Trophoblast cell (in vitro differentiated cells and primary cell): ENCODE measurements at regions not wholly inside any gene's neighbourhood (a gene's known extent, or its start where the extent isn't known, plus 50 kb on each side); places are given as distances from the start of the nearest gene placed in this dataset.

Source experiments
- DNase-seq, 2 donors: peaks; one replicate each; pipeline ENCODE4 v3.0.0-alpha.2; 2016
- H2AFZ ChIP-seq: 2 replicates; pipeline ENCODE4 v1.6.1; 2013; ENCODE audit warnings: low read length, moderate library complexity, mild to moderate bottlenecking; ENCODE audit not compliant: insufficient read depth, poor library complexity
- H2AK5ac ChIP-seq: 2 replicates; pipeline ENCODE4 v1.6.1; 2013; ENCODE audit warnings: mild to moderate bottlenecking, low read length
- H2BK120ac ChIP-seq: 2 replicates; pipeline ENCODE4 v1.6.1; 2013; ENCODE audit warnings: low read length, mild to moderate bottlenecking, moderate library complexity; ENCODE audit not compliant: insufficient read depth, poor library complexity
- H2BK12ac ChIP-seq: 2 replicates; pipeline ENCODE4 v1.6.1; 2013; ENCODE audit warnings: mild to moderate bottlenecking, low read length, moderate library complexity
- H2BK5ac ChIP-seq: 2 replicates; pipeline ENCODE4 v1.6.1; 2013; ENCODE audit warnings: low read length, low read depth, moderate library complexity, mild to moderate bottlenecking; ENCODE audit not compliant: poor library complexity
- H3K14ac ChIP-seq: 2 replicates; pipeline ENCODE4 v1.6.1; 2013; ENCODE audit warnings: mild to moderate bottlenecking, low read length
- H3K18ac ChIP-seq: 2 replicates; pipeline ENCODE4 v1.6.1; 2013; ENCODE audit warnings: mild to moderate bottlenecking, low read length
- H3K23ac ChIP-seq: 2 replicates; pipeline ENCODE4 v1.6.1; 2013; ENCODE audit warnings: low read length
- H3K27ac ChIP-seq: 2 replicates; pipeline ENCODE4 v1.5.1; 2013; ENCODE audit warnings: low read depth, mild to moderate bottlenecking, inconsistent platforms, low read length, moderate library complexity
- H3K27me3 ChIP-seq: 2 replicates; pipeline ENCODE4 v1.6.1; 2013; ENCODE audit warnings: inconsistent platforms, mild to moderate bottlenecking, low read length, moderate library complexity; ENCODE audit not compliant: insufficient read depth
- H3K36me3 ChIP-seq, 2 experiments: 1 replicate in 1 of 2; 2 replicates in 1 of 2; pipeline ENCODE4 v1.6.1; 2013; ENCODE audit warnings: low read length in 2 of 2, mild to moderate bottlenecking in 2 of 2, moderate library complexity in 1 of 2; ENCODE audit not compliant: insufficient read depth in 2 of 2, control insufficient read depth in 1 of 2
- H3K4ac ChIP-seq: 2 replicates; pipeline ENCODE4 v1.6.1; 2013; ENCODE audit warnings: low read depth, mild to moderate bottlenecking, low read length, moderate library complexity
- H3K4me1 ChIP-seq, 2 experiments: 1 replicate in 1 of 2; 2 replicates in 1 of 2; pipeline ENCODE4 v1.6.1; 2013; ENCODE audit warnings: low read length in 2 of 2, mild to moderate bottlenecking in 2 of 2, moderate library complexity in 1 of 2; ENCODE audit not compliant: insufficient read depth in 2 of 2, control insufficient read depth in 1 of 2
- H3K4me2 ChIP-seq: 2 replicates; pipeline ENCODE4 v1.6.1; 2013; ENCODE audit warnings: inconsistent platforms, mild to moderate bottlenecking, low read length, moderate library complexity
- H3K4me3 ChIP-seq: 2 replicates; pipeline ENCODE4 v1.5.1; 2013; ENCODE audit warnings: mild to moderate bottlenecking, low read depth, low read length, inconsistent platforms
- H3K79me1 ChIP-seq: one replicate; pipeline ENCODE4 v1.6.1; 2013; ENCODE audit warnings: low read length
- H3K79me2 ChIP-seq: 2 replicates; pipeline ENCODE4 v1.6.1; 2013; ENCODE audit warnings: low read length, mild to moderate bottlenecking; ENCODE audit not compliant: control insufficient read depth, insufficient read depth, poor library complexity
- H3K9ac ChIP-seq: 2 replicates; pipeline ENCODE4 v1.6.1; 2013; ENCODE audit warnings: mild to moderate bottlenecking, low read length
- H3K9me3 ChIP-seq: 2 replicates; pipeline ENCODE4 v1.6.1; 2013; ENCODE audit warnings: low read depth, mild to moderate bottlenecking, control low read depth, inconsistent platforms, low read length; ENCODE audit not compliant: insufficient read depth
- H4K12ac ChIP-seq: 2 replicates; pipeline ENCODE4 v1.6.1; 2013; ENCODE audit warnings: low read depth, mild to moderate bottlenecking, low read length, moderate library complexity
- H4K8ac ChIP-seq: 2 replicates; pipeline ENCODE4 v1.6.1; 2013; ENCODE audit warnings: low read depth, mild to moderate bottlenecking, low read length, moderate library complexity
- H4K91ac ChIP-seq: one replicate; pipeline ENCODE4 v1.6.1; 2013; ENCODE audit warnings: low read depth, mild to moderate bottlenecking, low read length, moderate library complexity
- WGBS: extraction: QIAGEN DNeasy Blood & Tissue Kit; methylation state at CpG from one replicate; pipeline ENCODE4 v1.1.7; 2013; ENCODE audit warnings: missing lambda C conversion rate; ENCODE audit not compliant: insufficient read length, insufficient coverage; ENCODE audit errors: extremely low coverage; 5-methylcytosine and 5-hydroxymethylcytosine counted together

DNA sequence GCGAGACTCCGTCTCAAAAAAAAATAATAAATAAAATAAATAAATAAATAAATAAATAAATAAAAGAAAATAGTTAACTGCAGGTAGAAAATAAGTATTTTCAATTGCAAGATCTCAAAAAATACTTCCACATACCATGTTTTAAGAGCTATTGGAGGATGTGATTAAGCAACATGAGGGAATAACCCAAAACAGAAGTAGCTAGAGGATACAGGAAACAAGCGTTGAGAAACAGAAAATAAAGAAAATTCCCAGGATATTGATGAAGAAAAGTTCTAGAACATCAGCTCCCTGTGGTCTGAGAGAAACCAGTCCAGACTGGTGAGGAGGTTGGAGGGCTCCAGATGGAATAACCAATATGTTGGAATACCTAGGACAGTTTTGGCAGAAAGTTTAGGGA is 57.3 kb upstream of the RND3 start:
- Histone ChIP-seq H3K27ac (no peak overlapping the region), H4K12ac (no peak overlapping the region), H3K36me3 (no peaks in the 10 kb centered on the region), H2BK120ac (no peak overlapping the region), H4K91ac (no peak overlapping the region), H2AK5ac (no peak overlapping the region), H3K27me3 (no peaks in the 10 kb centered on the region), H3K23ac (no peak overlapping the region), H2BK12ac (no peak overlapping the region), H3K4me2 (no peak overlapping the region), H4K8ac (no peak overlapping the region), H3K79me1 (peaks cover 2% of the 10 kb centered on the region), H3K4me3 (no peak overlapping the region), H3K9me3 (no peaks in the 10 kb centered on the region), H3K14ac (no peak overlapping the region), H2BK5ac (no peak overlapping the region), H3K18ac (no peak overlapping the region), H3K4ac (no peak overlapping the region), H3K9ac (no peak overlapping the region), H3K79me2 (no peaks in the 10 kb centered on the region), H3K4me1 (no peaks in the 10 kb centered on the region), H2AFZ (no peak overlapping the region)
- WGBS: no CpG with 5 or more reads among the region's 3 CpGs
- peak in 1 of 2 donors; percentile 62 for DNase-seq

GRCh38 chr2:150542692-150543091 is 55.2 kb upstream of the RND3 start:
- Histone ChIP-seq H4K8ac (no peak overlapping the region), H3K79me1 (peaks cover 2% of the 10 kb centered on the region), H3K27ac (no peak overlapping the region), H3K79me2 (no peaks in the 10 kb centered on the region), H2BK12ac (peak overlapping the region; percentile 40), H2AFZ (no peak overlapping the region), H4K12ac (no peak overlapping the region), H3K9me3 (no peaks in the 10 kb centered on the region), H3K27me3 (no peaks in the 10 kb centered on the region), H3K4ac (no peak overlapping the region), H3K18ac (no peak overlapping the region), H3K14ac (peak overlapping the region; percentile 56), H2BK120ac (peak overlapping the region; percentile 24), H2BK5ac (no peak overlapping the region), H2AK5ac (peak overlapping the region; percentile 19), H3K23ac (no peak overlapping the region), H3K4me1 (no peaks in the 10 kb centered on the region), H3K9ac (no peak overlapping the region), H4K91ac (peak overlapping the region; percentile 43), H3K4me3 (no peak overlapping the region), H3K36me3 (no peaks in the 10 kb centered on the region), H3K4me2 (no peak overlapping the region)
- no CpG with 5 or more reads among the region's 30 CpGs for whole genome bisulfite sequencing
- DNase-seq: no peak

- no peak overlapping the region for H3K9ac ChIP-seq
- no peak for DNase-seq
- no peak overlapping the region for H3K27ac ChIP-seq
- no peak overlapping the region for H3K4me2 ChIP-seq
- no peaks in the 10 kb centered on the region for H3K9me3 ChIP-seq
- H3K4me3 ChIP-seq: no peak overlapping the region
- peaks cover 2% of the 10 kb centered on the region for H3K79me1 ChIP-seq
- no peaks in the 10 kb centered on the region for H3K36me3 ChIP-seq
- H3K4ac ChIP-seq: no peak overlapping the region
- H3K23ac ChIP-seq: no peak overlapping the region
- H2AFZ ChIP-seq: no peak overlapping the region
- H4K8ac ChIP-seq: no peak overlapping the region
- H3K79me2 ChIP-seq: no peaks in the 10 kb centered on the region
- no peak overlapping the region for H3K18ac ChIP-seq
- no peak overlapping the region for H4K91ac ChIP-seq
- no peaks in the 10 kb centered on the region for H3K27me3 ChIP-seq
- H4K12ac ChIP-seq: no peak overlapping the region
- no CpG with 5 or more reads among the region's 19 CpGs for WGBS
- no peak overlapping the region for H3K14ac ChIP-seq
- H2BK12ac ChIP-seq: no peak overlapping the region
- H2BK120ac ChIP-seq: no peak overlapping the region
- H3K4me1 ChIP-seq: no peaks in the 10 kb centered on the region
- no peak overlapping the region for H2AK5ac ChIP-seq
- H2BK5ac ChIP-seq: no peak overlapping the region
Observed at GRCh38 chr2:150542172-150542571, 54.7 kb upstream of the RND3 start.

DNA sequence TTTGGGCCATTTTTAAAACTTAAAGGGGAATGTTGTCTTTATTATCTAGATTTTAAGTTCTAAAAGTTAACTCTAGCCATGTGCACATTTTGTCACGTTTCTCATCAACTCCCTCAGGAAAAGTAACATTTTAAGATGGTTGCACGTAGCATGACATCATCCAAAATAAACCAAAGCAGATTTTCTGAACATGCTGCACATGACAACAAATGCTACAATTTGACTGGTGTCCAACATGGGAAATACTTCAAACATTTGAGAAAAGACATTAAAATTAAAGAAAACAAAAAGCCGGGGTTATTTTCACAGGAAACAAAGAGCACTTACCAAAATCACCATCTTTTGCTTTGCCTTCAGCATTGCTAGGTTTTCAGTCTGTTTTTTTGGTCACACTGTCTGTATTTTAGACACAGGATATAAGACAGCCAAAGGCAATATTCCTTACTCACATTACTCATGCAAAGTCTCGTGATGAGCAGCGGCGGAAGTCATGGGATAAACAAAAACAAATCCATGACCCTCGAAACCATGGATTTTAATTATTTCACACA is 51.3 kb upstream of the RND3 start:
- no peak overlapping the region for H3K9ac ChIP-seq
- no peak overlapping the region for H4K8ac ChIP-seq
- H4K91ac ChIP-seq: no peak overlapping the region
- peak in 1 of 2 donors; percentile 67 for DNase-seq
- H3K79me1 ChIP-seq: peaks cover 2% of the 10 kb centered on the region
- H3K9me3 ChIP-seq: no peaks in the 10 kb centered on the region
- no peaks in the 10 kb centered on the region for H3K79me2 ChIP-seq
- no peak overlapping the region for H3K18ac ChIP-seq
- H3K4me3 ChIP-seq: no peak overlapping the region
- no peak overlapping the region for H3K23ac ChIP-seq
- no CpG with 5 or more reads among the region's 7 CpGs for WGBS
- H2AFZ ChIP-seq: no peak overlapping the region
- H3K14ac ChIP-seq: no peak overlapping the region
- H3K27ac ChIP-seq: no peak overlapping the region
- H4K12ac ChIP-seq: no peak overlapping the region
- no peaks in the 10 kb centered on the region for H3K27me3 ChIP-seq
- H2BK12ac ChIP-seq: no peak overlapping the region
- H2AK5ac ChIP-seq: no peak overlapping the region
- no peak overlapping the region for H3K4ac ChIP-seq
- H3K4me1 ChIP-seq: no peaks in the 10 kb centered on the region
- H2BK120ac ChIP-seq: no peak overlapping the region
- H3K36me3 ChIP-seq: no peaks in the 10 kb centered on the region
- no peak overlapping the region for H3K4me2 ChIP-seq
- H2BK5ac ChIP-seq: no peak overlapping the region
